Large intestine (tissue), 3 donors: ENCODE measurements at regions not wholly inside any gene's neighbourhood (a gene's known extent, or its start where the extent isn't known, plus 50 kb on each side); places are given as distances from the start of the nearest gene placed in this dataset.
A peak's percentile ranks its signal among the peaks of the same experiment; 100 is the strongest.

Source experiments
- DNase-seq, 2 donors: peaks; one replicate each; pipeline versions ENCODE4 v3.0.0 to v3.0.0-alpha.2; 2013
- H3K27ac ChIP-seq: one replicate; pipeline ENCODE4 v1.5.1; 2013; ENCODE audit warnings: low read length
- H3K27me3 ChIP-seq: 2 replicates; pipeline ENCODE4 v1.6.1; 2013; ENCODE audit warnings: low read length; ENCODE audit not compliant: control insufficient read depth, insufficient read depth
- H3K36me3 ChIP-seq: 2 replicates; pipeline ENCODE4 v1.6.1; 2013; ENCODE audit warnings: low read length; ENCODE audit not compliant: control insufficient read depth, insufficient read depth
- H3K4me1 ChIP-seq: one replicate; pipeline ENCODE4 v1.6.1; 2013; ENCODE audit warnings: low read length; ENCODE audit not compliant: control insufficient read depth, insufficient read depth
- H3K4me3 ChIP-seq: one replicate; pipeline ENCODE4 v1.5.1; 2013; ENCODE audit warnings: low read length
- H3K9me3 ChIP-seq: one replicate; pipeline ENCODE4 v1.6.1; 2013; ENCODE audit warnings: mild to moderate bottlenecking, low read depth, low read length, moderate library complexity; ENCODE audit not compliant: control insufficient read depth
- WGBS: methylation state at CpG from one replicate; pipeline ENCODE4 v1.1.5; 2013; ENCODE audit warnings: low lambda C conversion rate; ENCODE audit not compliant: insufficient coverage; 5-methylcytosine and 5-hydroxymethylcytosine counted together

GRCh38 chr10:36194276-36194675 is 552.2 kb upstream of the FZD8 start:
- Histone ChIP-seq H3K36me3 (no peaks in the 10 kb centered on the region), H3K4me3 (no peak overlapping the region), H3K4me1 (no peaks in the 10 kb centered on the region), H3K9me3 (peaks cover 4% of the 10 kb centered on the region), H3K27me3 (no peaks in the 10 kb centered on the region), H3K27ac (no peak overlapping the region)
- DNase-seq = no peak
- WGBS = 100% methylated on average over 1 of the region's 4 CpGs

GRCh38 chr10:36191009-36191408 is 548.9 kb upstream of the FZD8 start:
- H3K4me3 ChIP-seq = no peak overlapping the region
- H3K4me1 ChIP-seq = no peaks in the 10 kb centered on the region
- no peak for DNase-seq
- H3K27ac ChIP-seq = no peak overlapping the region
- peaks cover 4% of the 10 kb centered on the region for H3K9me3 ChIP-seq
- no CpG with 5 or more reads among the region's 1 CpG for WGBS
- no peaks in the 10 kb centered on the region for H3K27me3 ChIP-seq
- no peaks in the 10 kb centered on the region for H3K36me3 ChIP-seq

DNA sequence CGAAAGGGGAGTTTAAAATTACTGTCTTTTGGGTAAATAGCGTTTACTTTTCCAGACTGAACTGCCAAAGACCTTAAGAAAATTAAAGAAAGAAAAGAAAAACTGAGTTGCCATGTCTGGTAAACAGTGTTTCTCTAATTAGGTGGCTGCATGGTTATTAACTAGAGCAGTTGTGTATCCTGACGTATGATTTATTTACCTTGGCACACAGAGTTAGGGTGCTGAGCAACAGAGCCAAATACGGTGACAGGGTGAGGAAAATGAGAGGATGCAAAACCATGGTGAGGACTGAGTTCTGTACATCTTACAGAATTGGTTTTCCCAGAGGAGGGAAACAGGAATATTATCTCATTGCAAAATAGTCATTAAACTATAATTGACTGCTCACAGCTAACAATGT is 546.4 kb upstream of the FZD8 start:
- H3K36me3 ChIP-seq = no peaks in the 10 kb centered on the region
- no peaks in the 10 kb centered on the region for H3K27me3 ChIP-seq
- no peaks in the 10 kb centered on the region for H3K4me1 ChIP-seq
- no peak overlapping the region for H3K4me3 ChIP-seq
- WGBS = no CpG with 5 or more reads among the region's 4 CpGs
- peaks cover 4% of the 10 kb centered on the region for H3K9me3 ChIP-seq
- H3K27ac ChIP-seq = no peak overlapping the region
- no peak for DNase-seq

GRCh38 chr10:36188080-36188453 is 546.0 kb upstream of the FZD8 start:
- H3K4me1 ChIP-seq = no peaks in the 10 kb centered on the region
- H3K27me3 ChIP-seq = no peaks in the 10 kb centered on the region
- peaks cover 4% of the 10 kb centered on the region for H3K9me3 ChIP-seq
- no peaks in the 10 kb centered on the region for H3K36me3 ChIP-seq
- H3K27ac ChIP-seq = no peak overlapping the region
- H3K4me3 ChIP-seq = no peak overlapping the region
- no peak for DNase-seq
- WGBS = no CpG with 5 or more reads among the region's 8 CpGs

GRCh38 chr10:36187380-36188079 is 545.4 kb upstream of the FZD8 start:
- Histone ChIP-seq H3K9me3 (peaks cover 4% of the 10 kb centered on the region), H3K4me3 (no peak overlapping the region), H3K4me1 (no peaks in the 10 kb centered on the region), H3K27me3 (no peaks in the 10 kb centered on the region), H3K36me3 (no peaks in the 10 kb centered on the region), H3K27ac (no peak overlapping the region)
- WGBS = 80% methylated on average over 1 of the region's 6 CpGs
- DNase-seq = no peak

GRCh38 chr10:36185097-36185496 is 543.0 kb upstream of the FZD8 start:
- no peak for DNase-seq
- Histone ChIP-seq H3K4me1 (peaks cover 4% of the 10 kb centered on the region), H3K27me3 (no peaks in the 10 kb centered on the region), H3K9me3 (no peaks in the 10 kb centered on the region), H3K4me3 (no peak overlapping the region), H3K36me3 (no peaks in the 10 kb centered on the region), H3K27ac (no peak overlapping the region)
- no CpG with 5 or more reads among the region's 6 CpGs for WGBS

- no peaks in the 10 kb centered on the region for H3K36me3 ChIP-seq
- H3K4me1 ChIP-seq = peaks cover 4% of the 10 kb centered on the region
- H3K9me3 ChIP-seq = no peaks in the 10 kb centered on the region
- no peak overlapping the region for H3K4me3 ChIP-seq
- no peak for DNase-seq
- no peaks in the 10 kb centered on the region for H3K27me3 ChIP-seq
- H3K27ac ChIP-seq = no peak overlapping the region
- no CpG with 5 or more reads among the region's 6 CpGs for WGBS
Observed at GRCh38 chr10:36183726-36184125, 541.6 kb upstream of the FZD8 start.

- H3K4me3 ChIP-seq = no peak overlapping the region
- DNase-seq = no peak
- H3K4me1 ChIP-seq = peaks cover 4% of the 10 kb centered on the region
- no peaks in the 10 kb centered on the region for H3K27me3 ChIP-seq
- no peak overlapping the region for H3K27ac ChIP-seq
- no peaks in the 10 kb centered on the region for H3K36me3 ChIP-seq
- no peaks in the 10 kb centered on the region for H3K9me3 ChIP-seq
Observed at GRCh38 chr10:36183056-36183455, 541.0 kb upstream of the FZD8 start.

DNA sequence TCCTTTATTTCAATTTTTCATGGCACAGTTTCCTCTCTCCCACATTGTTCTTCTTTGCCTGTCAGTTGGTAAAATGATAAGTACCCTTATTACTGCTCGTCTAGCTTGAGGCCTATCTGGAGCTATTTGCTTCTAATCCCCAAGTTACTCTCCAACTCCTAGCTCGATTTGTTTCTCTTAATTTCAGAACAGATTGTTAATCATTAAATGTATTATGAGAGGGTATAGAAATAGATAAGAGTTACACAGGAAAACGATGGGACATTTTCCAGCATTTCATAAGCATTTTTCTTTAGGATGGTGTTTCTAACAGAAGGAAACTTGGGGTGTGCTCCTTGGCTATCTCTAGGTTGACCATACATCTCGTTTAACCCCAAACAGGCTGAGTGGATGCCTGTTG is 540.5 kb upstream of the FZD8 start:
- H3K9me3 ChIP-seq = no peaks in the 10 kb centered on the region
- H3K36me3 ChIP-seq = no peaks in the 10 kb centered on the region
- DNase-seq = peak in 1 of 2 donors; percentile 66
- H3K27me3 ChIP-seq = no peaks in the 10 kb centered on the region
- peaks cover 4% of the 10 kb centered on the region for H3K4me1 ChIP-seq
- 20% methylated on average over 3 of the region's 4 CpGs for WGBS
- H3K27ac ChIP-seq = peak overlapping the region; percentile 35
- no peak overlapping the region for H3K4me3 ChIP-seq

GRCh38 chr10:36182179-36182566 is 540.1 kb upstream of the FZD8 start:
- Histone ChIP-seq H3K36me3 (no peaks in the 10 kb centered on the region), H3K4me1 (peaks cover 4% of the 10 kb centered on the region), H3K27me3 (no peaks in the 10 kb centered on the region), H3K27ac (peak overlapping the region; percentile 35), H3K4me3 (no peak overlapping the region), H3K9me3 (no peaks in the 10 kb centered on the region)
- no peak for DNase-seq
- 0% methylated on average over 2 of the region's 9 CpGs for WGBS

- Histone ChIP-seq H3K27ac (peak overlapping the region; percentile 35), H3K4me3 (no peak overlapping the region), H3K4me1 (peaks cover 4% of the 10 kb centered on the region), H3K27me3 (no peaks in the 10 kb centered on the region), H3K9me3 (no peaks in the 10 kb centered on the region), H3K36me3 (no peaks in the 10 kb centered on the region)
- DNase-seq = no peak
- 67% methylated on average over 1 of the region's 3 CpGs for WGBS
Observed at GRCh38 chr10:36181426-36182178, 539.5 kb upstream of the FZD8 start.
